ENCODE measurements at regions not wholly inside any gene's neighbourhood (a gene's known extent, or its start where the extent isn't known, plus 50 kb on each side); places are given as distances from the start of the nearest gene placed in this dataset.

- H3K27ac ChIP-seq: no peak overlapping the region
- TF ChIP-seq CTCF (conservative IDR thresholded peaks at IDR 0.05) (no peak), ZFX (IDR thresholded peaks at IDR 0.05) (no peak)
Measured at GRCh38 chr5:68463606-68464005, 248.1 kb downstream of the PIK3R1 start.

DNA sequence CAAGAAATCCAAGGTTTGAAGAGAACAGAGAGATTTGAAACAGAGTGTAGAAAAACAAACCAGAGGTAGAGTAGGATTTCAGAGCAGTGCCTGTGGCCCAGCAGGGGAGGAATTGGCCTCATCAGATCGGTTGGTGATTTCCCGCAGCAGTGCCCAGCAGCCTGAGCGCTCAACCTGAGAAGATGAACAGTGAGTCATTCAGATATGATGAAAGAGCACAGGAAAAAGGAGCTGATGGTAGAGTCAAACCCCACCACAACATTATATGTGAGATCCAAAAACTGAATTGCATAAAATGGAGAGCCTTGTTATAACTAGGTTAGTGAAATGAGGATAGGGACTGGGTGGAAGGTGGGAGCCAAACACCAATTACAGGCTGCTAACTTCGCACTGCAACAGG is 248.9 kb downstream of the PIK3R1 start:
- H3K27ac ChIP-seq: no peak overlapping the region
- TF ChIP-seq CTCF (conservative IDR thresholded peaks at IDR 0.05): no peak
- TF ChIP-seq ZFX (IDR thresholded peaks at IDR 0.05): no peak

- TF ChIP-seq ZFX (IDR thresholded peaks at IDR 0.05) (no peak), CTCF (conservative IDR thresholded peaks at IDR 0.05) (no peak)
- H3K27ac ChIP-seq: no peak overlapping the region
Measured at GRCh38 chr5:68465133-68465532, 249.6 kb downstream of the PIK3R1 start.

GRCh38 chr5:68465934-68466551 is 250.5 kb downstream of the PIK3R1 start:
- TF ChIP-seq CTCF (conservative IDR thresholded peaks at IDR 0.05) (no peak), ZFX (IDR thresholded peaks at IDR 0.05) (no peak)
- H3K27ac ChIP-seq: no peak overlapping the region

- no peak for TF ChIP-seq CTCF (conservative IDR thresholded peaks at IDR 0.05)
- H3K27ac ChIP-seq: no peak overlapping the region
Measured at GRCh38 chr5:68467208-68467607, 251.7 kb downstream of the PIK3R1 start.

- TF ChIP-seq ZFX (IDR thresholded peaks at IDR 0.05) (no peak), CTCF (conservative IDR thresholded peaks at IDR 0.05) (no peak)
- H3K27ac ChIP-seq: no peak overlapping the region
Measured at GRCh38 chr5:68467794-68468193, 252.2 kb downstream of the PIK3R1 start.

DNA sequence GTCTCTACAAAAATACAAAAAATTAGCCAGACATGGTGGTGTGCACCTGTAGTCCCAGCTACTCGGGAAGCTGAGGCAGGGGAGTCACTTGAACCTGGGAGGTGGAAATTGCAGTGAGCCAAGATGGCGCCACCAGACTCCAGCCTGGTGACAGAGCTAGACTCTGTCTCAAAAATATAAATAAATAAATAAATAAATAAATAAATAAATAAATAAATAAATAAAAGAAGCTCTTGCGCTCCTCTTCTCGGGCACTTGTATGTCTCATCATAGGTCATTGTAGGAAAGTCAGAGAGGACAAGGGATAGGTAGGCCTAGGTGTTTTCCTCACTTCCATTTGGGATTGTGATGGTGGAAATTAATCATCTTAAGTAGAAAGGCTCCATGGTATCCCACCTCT is 252.8 kb downstream of the PIK3R1 start:
- H3K27ac ChIP-seq: no peak overlapping the region
- TF ChIP-seq ZFX (IDR thresholded peaks at IDR 0.05): no peak
- TF ChIP-seq CTCF (conservative IDR thresholded peaks at IDR 0.05): no peak
